ENCODE measurements at regions not wholly inside any gene's neighbourhood (a gene's known extent, or its start where the extent isn't known, plus 50 kb on each side); places are given as distances from the start of the nearest gene placed in this dataset.

DNA sequence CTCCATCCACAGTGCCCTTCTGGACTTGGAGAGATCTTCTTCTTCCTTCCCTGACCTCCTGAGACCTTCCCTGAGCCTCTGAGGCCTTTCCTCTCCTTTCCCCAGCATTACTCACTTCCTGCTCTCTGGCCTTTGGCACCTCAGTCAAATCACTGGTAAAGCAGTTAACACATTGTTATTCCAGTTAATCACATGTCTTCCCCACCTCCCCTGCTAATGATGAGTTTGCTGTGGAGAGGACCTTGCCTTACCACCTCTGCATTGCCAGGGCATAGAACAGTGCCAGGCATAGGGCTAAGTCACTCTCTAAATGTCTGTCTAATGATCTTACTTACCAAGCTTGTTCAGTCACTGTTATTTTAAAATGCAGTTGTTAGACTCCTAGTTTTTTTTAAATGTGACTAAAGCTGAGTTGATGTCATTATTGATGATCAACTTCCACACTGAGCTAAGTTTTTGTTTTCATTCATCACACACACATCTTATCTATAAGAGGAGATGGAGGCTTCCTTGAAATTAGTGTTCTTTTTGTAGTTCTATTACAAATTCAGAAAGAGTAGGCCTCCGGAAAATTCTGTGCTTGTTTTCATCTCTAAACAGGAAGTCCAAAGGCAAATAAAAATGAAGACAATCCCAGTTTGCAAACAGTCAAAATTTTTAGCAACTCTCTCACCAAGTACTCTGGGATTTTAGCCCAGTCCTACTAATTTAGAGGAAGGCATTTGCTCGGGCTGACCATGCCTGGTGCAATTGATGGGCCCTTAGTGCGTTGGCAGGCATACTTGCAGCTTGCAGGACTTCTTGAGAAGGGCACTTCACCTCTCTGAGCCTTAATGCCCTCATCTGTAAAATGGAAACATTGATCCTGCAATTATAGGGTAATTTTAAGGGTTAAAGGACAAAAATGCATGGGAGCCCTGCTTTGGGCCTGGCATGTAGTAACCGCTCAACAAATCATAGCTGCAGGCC is 113.7 kb upstream of the SPRED2 start:
- TF ChIP-seq, protein P1, sequence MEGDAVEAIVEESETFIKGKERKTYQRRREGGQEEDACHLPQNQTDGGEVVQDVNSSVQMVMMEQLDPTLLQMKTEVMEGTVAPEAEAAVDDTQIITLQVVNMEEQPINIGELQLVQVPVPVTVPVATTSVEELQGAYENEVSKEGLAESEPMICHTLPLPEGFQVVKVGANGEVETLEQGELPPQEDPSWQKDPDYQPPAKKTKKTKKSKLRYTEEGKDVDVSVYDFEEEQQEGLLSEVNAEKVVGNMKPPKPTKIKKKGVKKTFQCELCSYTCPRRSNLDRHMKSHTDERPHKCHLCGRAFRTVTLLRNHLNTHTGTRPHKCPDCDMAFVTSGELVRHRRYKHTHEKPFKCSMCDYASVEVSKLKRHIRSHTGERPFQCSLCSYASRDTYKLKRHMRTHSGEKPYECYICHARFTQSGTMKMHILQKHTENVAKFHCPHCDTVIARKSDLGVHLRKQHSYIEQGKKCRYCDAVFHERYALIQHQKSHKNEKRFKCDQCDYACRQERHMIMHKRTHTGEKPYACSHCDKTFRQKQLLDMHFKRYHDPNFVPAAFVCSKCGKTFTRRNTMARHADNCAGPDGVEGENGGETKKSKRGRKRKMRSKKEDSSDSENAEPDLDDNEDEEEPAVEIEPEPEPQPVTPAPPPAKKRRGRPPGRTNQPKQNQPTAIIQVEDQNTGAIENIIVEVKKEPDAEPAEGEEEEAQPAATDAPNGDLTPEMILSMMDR (IDR thresholded peaks at IDR 0.05): no peak
- TF ChIP-seq POLR2A (IDR thresholded peaks at IDR 0.05): no peak
